ENCODE measurements at regions not wholly inside any gene's neighbourhood (a gene's known extent, or its start where the extent isn't known, plus 50 kb on each side); places are given as distances from the start of the nearest gene placed in this dataset.

- no peak for DNase-seq (ENCODE audit: low read depth in 2 of 2)
Observed at GRCh38 chr2:19041434-19042041, 316.9 kb downstream of the OSR1 start.

GRCh38 chr2:19038071-19039015 lies 320.1 kb downstream of the OSR1 start:
- DNase-seq (ENCODE audit: low read depth in 2 of 2) = no peak

GRCh38 chr2:19036091-19036490 lies 322.3 kb downstream of the OSR1 start:
- DNase-seq (ENCODE audit: low read depth in 2 of 2) = no peak

GRCh38 chr2:19035238-19035637 lies 323.2 kb downstream of the OSR1 start:
- no peak for DNase-seq (ENCODE audit: low read depth in 2 of 2)

- no peak for DNase-seq (ENCODE audit: low read depth in 2 of 2)
Observed at GRCh38 chr2:19033240-19033639, 325.2 kb downstream of the OSR1 start.

GRCh38 chr2:19031642-19032041 lies 326.8 kb downstream of the OSR1 start:
- no peak for DNase-seq (ENCODE audit: low read depth in 2 of 2)

GRCh38 chr2:19029655-19030054 lies 328.8 kb downstream of the OSR1 start:
- DNase-seq (ENCODE audit: low read depth in 2 of 2) = no peak

GRCh38 chr2:19028587-19029375 lies 329.6 kb downstream of the OSR1 start:
- no peak for DNase-seq (ENCODE audit: low read depth in 2 of 2)

- DNase-seq (ENCODE audit: low read depth in 2 of 2) = no peak
Observed at GRCh38 chr2:19027626-19028025, 330.8 kb downstream of the OSR1 start.

- no peak for DNase-seq (ENCODE audit: low read depth in 2 of 2)
Observed at GRCh38 chr2:19026261-19026660, 332.2 kb downstream of the OSR1 start.

- no peak for DNase-seq (ENCODE audit: low read depth in 2 of 2)
Observed at GRCh38 chr2:19022334-19022733, 336.1 kb downstream of the OSR1 start.

- DNase-seq (ENCODE audit: low read depth in 2 of 2) = no peak
Observed at GRCh38 chr2:19021721-19022120, 336.7 kb downstream of the OSR1 start.

- no peak for DNase-seq (ENCODE audit: low read depth in 2 of 2)
Observed at GRCh38 chr2:19021100-19021476, 337.3 kb downstream of the OSR1 start.

- DNase-seq (ENCODE audit: low read depth in 2 of 2) = no peak
Observed at GRCh38 chr2:19020144-19021099, 338.0 kb downstream of the OSR1 start.

- DNase-seq (ENCODE audit: low read depth in 2 of 2) = no peak
Observed at GRCh38 chr2:19009510-19009909, 348.9 kb downstream of the OSR1 start.

GRCh38 chr2:19003554-19003953 lies 354.9 kb downstream of the OSR1 start:
- DNase-seq (ENCODE audit: low read depth in 2 of 2) = no peak

- no peak for DNase-seq (ENCODE audit: low read depth in 2 of 2)
Observed at GRCh38 chr2:19000776-19001175, 357.6 kb downstream of the OSR1 start.

GRCh38 chr2:18999198-18999597 lies 359.2 kb downstream of the OSR1 start:
- no peak for DNase-seq (ENCODE audit: low read depth in 2 of 2)

GRCh38 chr2:18998491-18998890 lies 359.9 kb downstream of the OSR1 start:
- DNase-seq (ENCODE audit: low read depth in 2 of 2) = no peak

- no peak for DNase-seq (ENCODE audit: low read depth in 2 of 2)
Observed at GRCh38 chr2:18993756-18994338, 364.6 kb downstream of the OSR1 start.

Measured in dermis microvascular lymphatic vessel endothelial cell (primary cell).